ENCODE measurements at regions not wholly inside any gene's neighbourhood (a gene's known extent, or its start where the extent isn't known, plus 50 kb on each side); places are given as distances from the start of the nearest gene placed in this dataset.

GRCh38 chr7:73936967-73937366 lies 76.0 kb downstream of the TMEM270 start:
- Histone ChIP-seq H4K8ac (ENCODE audit: low read depth in 2 of 2, low read length in 2 of 2) (no peak overlapping the region), H3K9me3 (ENCODE audit: control insufficient read depth, insufficient read depth, low read length) (peaks cover 10% of the 10 kb centered on the region), H4K5ac (ENCODE audit: low read depth, low read length) (no peak overlapping the region), H3K4me3 (ENCODE audit: insufficient read depth, low read depth, low read length) (no peak overlapping the region), H3K79me1 (ENCODE audit: low read depth in 1 of 2, low read length in 2 of 2) (no peaks in the 10 kb centered on the region), H2BK120ac (ENCODE audit: low read depth, low read length) (no peak overlapping the region), H3K4ac (ENCODE audit: low read depth, low read length) (no peak overlapping the region), H3K23ac (ENCODE audit: low read depth, low read length) (no peak overlapping the region), H4K20me1 (ENCODE audit: insufficient read depth, low read length) (no peaks in the 10 kb centered on the region), H3K27me3 (ENCODE audit: control insufficient read depth, insufficient read depth, low read length) (no peaks in the 10 kb centered on the region; the same call in 1 of the 2 replicates), H2AK5ac (ENCODE audit: low read depth, low read length) (no peak overlapping the region), H3K18ac (ENCODE audit: low read depth, low read length) (no peak overlapping the region), H3K4me2 (ENCODE audit: low read depth, low read length) (no peak overlapping the region), H3K9ac (ENCODE audit: low read depth, low read length) (no peak overlapping the region), H3K56ac (ENCODE audit: extremely low read depth, insufficient read depth, low read length) (no peak overlapping the region), H2BK5ac (ENCODE audit: low read depth, low read length, poor library complexity, severe bottlenecking) (no peak overlapping the region), H3K14ac (replicated peaks; ENCODE audit: low read depth, low read length) (no peak overlapping the region), H3K27ac (ENCODE audit: insufficient read depth, low read length) (no peak overlapping the region), H2AK9ac (replicated peaks; ENCODE audit: low read depth, low read length, poor library complexity) (no peak overlapping the region), H3K9me1 (ENCODE audit: insufficient read depth, low read length) (no peaks in the 10 kb centered on the region), H2BK20ac (ENCODE audit: low read depth, low read length) (no peak overlapping the region), H2BK15ac (ENCODE audit: low read depth, low read length) (no peak overlapping the region), H2AFZ (replicated peaks; ENCODE audit: low read length, poor library complexity) (no peak overlapping the region), H3K4me1 (ENCODE audit: control insufficient read depth, insufficient read depth, low read length) (0 out of 2 replicates have a peak, but pooled peaks cover 1% of the 10 kb centered on the region), H4K91ac (ENCODE audit: insufficient read depth, low read depth, low read length) (no peak overlapping the region), H3K36me3 (ENCODE audit: control insufficient read depth, insufficient read depth, low read length) (no peaks in the 10 kb centered on the region)
- no peak; the same call in 1 of the 2 replicates for ATAC-seq (ENCODE audit: low read depth)
- in situ Hi-C loops (cut with MboI; ENCODE audit: low sequenced_read_pairs), result no loop called here
- ChIA-PET CTCF (no interaction called here), POLR2A (ENCODE audit: unreplicated experiment) (no interaction called here)
- BruUV-seq (replicated peaks), result no TSS peak
- WGBS, 2 experiments (ENCODE audit: extremely low coverage in 2 of 2, insufficient read length in 1 of 2), result no CpG with 5 or more reads among the region's 4 CpGs
- intact Hi-C loops (cut with micrococcal nuclease), result no loop called here
- TF ChIP-seq FOS (IDR thresholded peaks at IDR 0.05; ENCODE audit: low read depth, low read length), result no peak
- no peak for TF ChIP-seq BHLHE40 (IDR thresholded peaks at IDR 0.05; ENCODE audit: low read depth, low read length)
- peak; percentile 68 for TF ChIP-seq MAFK (IDR thresholded peaks at IDR 0.05; ENCODE audit: low read depth, low read length)
- no peak for TF ChIP-seq CTCF (conservative IDR thresholded peaks at IDR 0.05; ENCODE audit: low read depth, low read length)
- peak; percentile 41; the same call in 1 of the 2 replicates for TF ChIP-seq NFE2L2 (IDR thresholded peaks at IDR 0.05; ENCODE audit: low read depth, low read length)
- TF ChIP-seq CEBPB (IDR thresholded peaks at IDR 0.05; ENCODE audit: low read depth, low read length), result no peak
- TF ChIP-seq MXI1 (IDR thresholded peaks at IDR 0.05; ENCODE audit: borderline replicate concordance, low read depth, low read length), result no peak
- no peak for TF ChIP-seq RCOR1 (IDR thresholded peaks at IDR 0.05; ENCODE audit: insufficient replicate concordance, low read length)
- TF ChIP-seq RAD21 (IDR thresholded peaks at IDR 0.05; ENCODE audit: low read length), result no peak
- TF ChIP-seq CHD1 (IDR thresholded peaks at IDR 0.05; ENCODE audit: low read depth, low read length), result no peak
- peak; percentile 21 for DNase-seq
- dilution Hi-C loops (cut with HindIII; ENCODE audit: low sequenced_read_pairs, unreplicated experiment), result no loop called here

Measured in IMR-90 (cell line).